HEK293 (cell line): ENCODE measurements at regions not wholly inside any gene's neighbourhood (a gene's known extent, or its start where the extent isn't known, plus 50 kb on each side); places are given as distances from the start of the nearest gene placed in this dataset.

Experiments
- CTCF ChIA-PET: fragments of 350-600 bp; formaldehyde crosslinking; extraction: SDS; loops from one replicate; lab custom pipeline; 2021; ENCODE audit warnings: antibody characterized with exemption; lab: Yijun Ruan, JAX
- POLR2A ChIA-PET: fragments of 300-600 bp; formaldehyde crosslinking; extraction: SDS; loops from one replicate; lab custom pipeline; 2020; ENCODE audit warnings: antibody characterized with exemption, inconsistent platforms; lab: Yijun Ruan, JAX
- H3K27ac ChIP-seq: fragments of 200-500 bp; sonication (Bioruptor generic); 2 replicates; pipeline ENCODE4 v1.5.1; 2014; ENCODE audit warnings: low read depth, low read length, control low read depth, inconsistent platforms; ENCODE audit errors: extremely low read depth
- H3K36me3 ChIP-seq, 2 experiments: fragments of 200-500 bp in 1 of 2; sonication (Bioruptor generic) in 1 of 2; 1 replicate in 1 of 2; 2 replicates in 1 of 2; pipeline ENCODE4 v1.5.1; 2014 to 2017; ENCODE audit warnings: inconsistent platforms in 2 of 2, low read length in 2 of 2; ENCODE audit not compliant: control insufficient read depth in 2 of 2, insufficient read depth in 1 of 2
- H3K4me1 ChIP-seq: fragments of 200-500 bp; sonication (Bioruptor generic); 2 replicates; pipeline ENCODE4 v1.5.1; 2014; ENCODE audit warnings: mild to moderate bottlenecking, low read length, inconsistent platforms; ENCODE audit not compliant: control insufficient read depth, insufficient read depth
- H3K4me3 ChIP-seq: 2 replicates; pipeline ENCODE4 v1.5.1; 2011; ENCODE audit warnings: low read depth, mild to moderate bottlenecking, control low read depth, low read length, moderate library complexity
- H3K9me3 ChIP-seq: fragments of 200-500 bp; sonication (Bioruptor generic); 2 replicates; pipeline ENCODE4 v1.5.1; 2014; ENCODE audit warnings: low read depth, low read length, inconsistent platforms; ENCODE audit not compliant: control insufficient read depth, insufficient read depth
- KLF16 ChIP-seq: fragments of 450-650 bp; formaldehyde crosslinking; IDR thresholded peaks from 2 replicates; pipeline ENCODE4 v1.5.1; 2017; ENCODE audit warnings: missing biosample characterization, missing genetic modification characterization
- SCRT1 ChIP-seq: fragments of 450-650 bp; formaldehyde crosslinking; IDR thresholded peaks from 2 replicates; pipeline ENCODE4 v1.5.1; 2016; ENCODE audit warnings: missing biosample characterization, missing genetic modification characterization, borderline replicate concordance
- ZBTB8A ChIP-seq: fragments of 450-650 bp; formaldehyde crosslinking; IDR thresholded peaks from 2 replicates; pipeline ENCODE4 v1.5.1; 2016; ENCODE audit warnings: missing biosample characterization, missing genetic modification characterization
- ZNF214 ChIP-seq: fragments of 450-650 bp; formaldehyde crosslinking; IDR thresholded peaks from 2 replicates; pipeline ENCODE4 v1.5.1; 2017; ENCODE audit warnings: missing biosample characterization, mild to moderate bottlenecking, missing genetic modification characterization, borderline replicate concordance
- ZNF391 ChIP-seq: fragments of 450-650 bp; formaldehyde crosslinking; IDR thresholded peaks from 2 replicates; pipeline ENCODE4 v1.5.1; 2016; ENCODE audit warnings: low read depth, missing biosample characterization, missing genetic modification characterization, borderline replicate concordance
- ZNF394 ChIP-seq: fragments of 450-650 bp; formaldehyde crosslinking; IDR thresholded peaks from 2 replicates; pipeline ENCODE4 v1.5.1; 2016; ENCODE audit warnings: missing biosample characterization, missing genetic modification characterization, mild to moderate bottlenecking, moderate library complexity, borderline replicate concordance
- ZNF398 ChIP-seq: fragments of 450-650 bp; formaldehyde crosslinking; IDR thresholded peaks from 2 replicates; pipeline ENCODE4 v1.5.1; 2017; ENCODE audit warnings: missing biosample characterization, missing genetic modification characterization
- ZNF433 ChIP-seq: fragments of 450-650 bp; formaldehyde crosslinking; IDR thresholded peaks from 2 replicates; pipeline ENCODE4 v1.5.1; 2016; ENCODE audit warnings: missing biosample characterization, missing genetic modification characterization, low read depth
- ZNF449 ChIP-seq: fragments of 450-650 bp; formaldehyde crosslinking; IDR thresholded peaks from 2 replicates; pipeline ENCODE4 v1.5.1; 2017; ENCODE audit warnings: missing biosample characterization, mild to moderate bottlenecking, missing genetic modification characterization, moderate library complexity
- ZNF473 ChIP-seq: fragments of 450-650 bp; formaldehyde crosslinking; IDR thresholded peaks from 2 replicates; pipeline ENCODE4 v1.5.1; 2017; ENCODE audit warnings: missing biosample characterization, missing genetic modification characterization
- ZNF510 ChIP-seq: fragments of 450-650 bp; formaldehyde crosslinking; IDR thresholded peaks from 2 replicates; pipeline ENCODE4 v1.5.1; 2018; ENCODE audit warnings: mild to moderate bottlenecking, missing genetic modification characterization, missing biosample characterization; ENCODE audit not compliant: insufficient replicate concordance
- ZNF513 ChIP-seq: fragments of 450-650 bp; IDR thresholded peaks from 2 replicates; pipeline ENCODE4 v1.5.1; 2018; ENCODE audit warnings: missing biosample characterization, missing genetic modification characterization
- ZNF548 ChIP-seq: fragments of 450-650 bp; formaldehyde crosslinking; IDR thresholded peaks from 2 replicates; pipeline ENCODE4 v1.5.1; 2016; ENCODE audit warnings: missing biosample characterization, missing genetic modification characterization
- ZNF549 ChIP-seq: fragments of 450-650 bp; IDR thresholded peaks from 2 replicates; pipeline ENCODE4 v1.5.1; 2018; ENCODE audit warnings: missing biosample characterization, missing genetic modification characterization, mild to moderate bottlenecking, inconsistent platforms, moderate library complexity
- ZNF571 ChIP-seq: fragments of 450-650 bp; formaldehyde crosslinking; IDR thresholded peaks from 2 replicates; pipeline ENCODE4 v1.5.0; 2017; ENCODE audit warnings: missing biosample characterization, missing genetic modification characterization
- ZNF585B ChIP-seq: fragments of 450-650 bp; formaldehyde crosslinking; IDR thresholded peaks from 2 replicates; pipeline ENCODE4 v1.5.1; 2016; ENCODE audit warnings: missing biosample characterization, missing genetic modification characterization
- ZNF704 ChIP-seq: fragments of 450-650 bp; formaldehyde crosslinking; IDR thresholded peaks from 2 replicates; pipeline ENCODE4 v1.5.1; 2016; ENCODE audit warnings: missing biosample characterization, missing genetic modification characterization
- ZNF837 ChIP-seq: fragments of 450-650 bp; formaldehyde crosslinking; IDR thresholded peaks from 2 replicates; pipeline ENCODE4 v1.5.1; 2016; ENCODE audit warnings: missing biosample characterization, missing genetic modification characterization
- ZNF843 ChIP-seq: fragments of 450-650 bp; formaldehyde crosslinking; IDR thresholded peaks from 2 replicates; pipeline ENCODE4 v1.5.1; 2016; ENCODE audit warnings: missing biosample characterization, missing genetic modification characterization
- ZSCAN23 ChIP-seq: fragments of 450-650 bp; formaldehyde crosslinking; IDR thresholded peaks from 2 replicates; pipeline ENCODE4 v1.5.1; 2016; ENCODE audit warnings: missing biosample characterization, missing genetic modification characterization
- TF ChIP-seq, protein P1 (sequence below): fragments of 450-650 bp; formaldehyde crosslinking; IDR thresholded peaks from 2 replicates; pipeline ENCODE4 v1.5.1; 2016; ENCODE audit warnings: missing biosample characterization, missing genetic modification characterization
- TF ChIP-seq, protein P2 (sequence below): fragments of 450-650 bp; formaldehyde crosslinking; IDR thresholded peaks from 2 replicates; pipeline ENCODE4 v1.5.1; 2016; ENCODE audit warnings: missing biosample characterization, missing genetic modification characterization
- TF ChIP-seq, protein P3 (sequence below): fragments of 450-650 bp; formaldehyde crosslinking; IDR thresholded peaks from 2 replicates; pipeline ENCODE4 v1.5.1; 2017; ENCODE audit warnings: missing biosample characterization, missing genetic modification characterization

DNA sequence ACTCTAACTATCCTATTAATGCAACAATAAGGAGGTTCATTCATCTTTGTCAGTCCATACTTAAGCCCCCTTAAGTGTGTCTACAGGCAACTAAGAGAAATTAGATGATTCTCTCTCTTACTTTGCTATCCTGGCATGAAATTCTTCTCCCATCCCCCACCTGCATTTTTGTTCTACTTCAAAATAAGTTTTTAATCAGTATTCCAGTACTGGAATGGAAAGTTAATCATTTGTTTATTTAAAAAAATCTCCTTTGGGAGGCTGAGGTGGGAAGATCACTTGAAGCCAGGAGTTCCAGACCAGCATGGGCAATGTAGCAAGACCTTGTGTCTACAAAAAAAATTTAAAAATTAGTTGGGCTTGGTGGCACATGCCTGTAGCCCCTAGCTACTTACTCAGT, 222.1 kb downstream of the MZT1 start:
- Histone ChIP-seq H3K36me3 (no peaks in the 10 kb centered on the region), H3K4me3 (no peak overlapping the region), H3K9me3 (no peaks in the 10 kb centered on the region), H3K4me1 (no peaks in the 10 kb centered on the region), H3K27ac (no peak overlapping the region)
- ChIA-PET POLR2A (no interaction called here), CTCF (no interaction called here)
- TF ChIP-seq ZBTB8A (tag by site-specific recombination) (no peak), ZNF571 (tag by site-specific recombination) (no peak), ZNF510 (tag by site-specific recombination) (no peak), ZNF391 (tag by site-specific recombination) (no peak), ZNF513 (tag by site-specific recombination) (no peak), SCRT1 (no peak), ZNF473 (no peak), ZNF837 (no peak), ZNF704 (no peak), ZNF549 (tag by site-specific recombination) (no peak), ZNF433 (tag by site-specific recombination) (no peak), ZNF394 (no peak)
- TF ChIP-seq, protein P1, sequence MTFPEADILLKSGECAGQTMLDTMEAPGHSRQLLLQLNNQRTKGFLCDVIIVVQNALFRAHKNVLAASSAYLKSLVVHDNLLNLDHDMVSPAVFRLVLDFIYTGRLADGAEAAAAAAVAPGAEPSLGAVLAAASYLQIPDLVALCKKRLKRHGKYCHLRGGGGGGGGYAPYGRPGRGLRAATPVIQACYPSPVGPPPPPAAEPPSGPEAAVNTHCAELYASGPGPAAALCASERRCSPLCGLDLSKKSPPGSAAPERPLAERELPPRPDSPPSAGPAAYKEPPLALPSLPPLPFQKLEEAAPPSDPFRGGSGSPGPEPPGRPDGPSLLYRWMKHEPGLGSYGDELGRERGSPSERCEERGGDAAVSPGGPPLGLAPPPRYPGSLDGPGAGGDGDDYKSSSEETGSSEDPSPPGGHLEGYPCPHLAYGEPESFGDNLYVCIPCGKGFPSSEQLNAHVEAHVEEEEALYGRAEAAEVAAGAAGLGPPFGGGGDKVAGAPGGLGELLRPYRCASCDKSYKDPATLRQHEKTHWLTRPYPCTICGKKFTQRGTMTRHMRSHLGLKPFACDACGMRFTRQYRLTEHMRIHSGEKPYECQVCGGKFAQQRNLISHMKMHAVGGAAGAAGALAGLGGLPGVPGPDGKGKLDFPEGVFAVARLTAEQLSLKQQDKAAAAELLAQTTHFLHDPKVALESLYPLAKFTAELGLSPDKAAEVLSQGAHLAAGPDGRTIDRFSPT (tag by site-specific recombination): no peak
- TF ChIP-seq, all 188 proteins: peak for 0

DNA sequence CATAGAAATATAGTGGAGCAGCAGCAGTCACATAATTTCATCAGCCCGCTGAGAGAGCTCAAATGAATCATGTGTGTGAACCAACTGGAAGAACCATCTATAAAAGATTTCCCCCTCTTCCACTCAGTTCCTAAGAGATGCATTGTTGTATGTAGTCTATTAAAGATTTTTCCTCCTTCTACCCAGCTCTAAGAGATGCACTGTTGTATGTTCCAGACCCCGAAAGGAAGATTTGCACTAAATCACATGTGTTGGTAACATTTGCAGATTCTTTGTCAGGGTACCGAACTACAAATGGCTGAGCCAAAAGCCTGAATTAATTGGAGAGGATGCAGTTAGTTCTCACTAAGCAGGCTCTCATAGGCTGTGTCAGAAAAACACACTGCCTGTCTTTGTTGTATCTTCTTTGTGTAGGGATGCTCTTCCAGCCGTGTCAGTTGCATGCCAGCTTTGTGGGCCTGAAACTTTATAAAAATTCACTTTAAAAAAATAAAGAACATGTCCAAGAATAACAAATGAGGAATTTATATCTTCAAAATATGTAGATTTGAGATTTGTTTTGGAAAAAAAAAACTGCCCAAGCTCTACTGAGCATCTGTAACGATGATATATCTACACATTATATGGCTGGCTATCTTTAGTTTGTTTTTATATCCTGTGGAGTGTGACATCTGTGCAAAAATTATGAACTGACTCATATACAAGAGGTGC, 223.1 kb downstream of the MZT1 start:
- ChIA-PET POLR2A (no interaction called here), CTCF (no interaction called here)
- no peaks in the 10 kb centered on the region for H3K36me3 ChIP-seq
- H3K27ac ChIP-seq: no peak overlapping the region
- no peak overlapping the region for H3K4me3 ChIP-seq
- no peaks in the 10 kb centered on the region for H3K9me3 ChIP-seq
- no peaks in the 10 kb centered on the region for H3K4me1 ChIP-seq
- TF ChIP-seq ZNF585B (no peak), ZNF843 (tag by site-specific recombination) (no peak), ZNF398 (tag by site-specific recombination) (no peak), KLF16 (tag by site-specific recombination) (no peak), ZNF214 (tag by site-specific recombination) (no peak), ZNF548 (tag by site-specific recombination) (no peak), ZSCAN23 (tag by site-specific recombination) (no peak), ZNF449 (tag by site-specific recombination) (no peak)
- TF ChIP-seq, protein P2, sequence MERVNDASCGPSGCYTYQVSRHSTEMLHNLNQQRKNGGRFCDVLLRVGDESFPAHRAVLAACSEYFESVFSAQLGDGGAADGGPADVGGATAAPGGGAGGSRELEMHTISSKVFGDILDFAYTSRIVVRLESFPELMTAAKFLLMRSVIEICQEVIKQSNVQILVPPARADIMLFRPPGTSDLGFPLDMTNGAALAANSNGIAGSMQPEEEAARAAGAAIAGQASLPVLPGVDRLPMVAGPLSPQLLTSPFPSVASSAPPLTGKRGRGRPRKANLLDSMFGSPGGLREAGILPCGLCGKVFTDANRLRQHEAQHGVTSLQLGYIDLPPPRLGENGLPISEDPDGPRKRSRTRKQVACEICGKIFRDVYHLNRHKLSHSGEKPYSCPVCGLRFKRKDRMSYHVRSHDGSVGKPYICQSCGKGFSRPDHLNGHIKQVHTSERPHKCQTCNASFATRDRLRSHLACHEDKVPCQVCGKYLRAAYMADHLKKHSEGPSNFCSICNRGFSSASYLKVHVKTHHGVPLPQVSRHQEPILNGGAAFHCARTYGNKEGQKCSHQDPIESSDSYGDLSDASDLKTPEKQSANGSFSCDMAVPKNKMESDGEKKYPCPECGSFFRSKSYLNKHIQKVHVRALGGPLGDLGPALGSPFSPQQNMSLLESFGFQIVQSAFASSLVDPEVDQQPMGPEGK: no peak
- TF ChIP-seq, protein P3, sequence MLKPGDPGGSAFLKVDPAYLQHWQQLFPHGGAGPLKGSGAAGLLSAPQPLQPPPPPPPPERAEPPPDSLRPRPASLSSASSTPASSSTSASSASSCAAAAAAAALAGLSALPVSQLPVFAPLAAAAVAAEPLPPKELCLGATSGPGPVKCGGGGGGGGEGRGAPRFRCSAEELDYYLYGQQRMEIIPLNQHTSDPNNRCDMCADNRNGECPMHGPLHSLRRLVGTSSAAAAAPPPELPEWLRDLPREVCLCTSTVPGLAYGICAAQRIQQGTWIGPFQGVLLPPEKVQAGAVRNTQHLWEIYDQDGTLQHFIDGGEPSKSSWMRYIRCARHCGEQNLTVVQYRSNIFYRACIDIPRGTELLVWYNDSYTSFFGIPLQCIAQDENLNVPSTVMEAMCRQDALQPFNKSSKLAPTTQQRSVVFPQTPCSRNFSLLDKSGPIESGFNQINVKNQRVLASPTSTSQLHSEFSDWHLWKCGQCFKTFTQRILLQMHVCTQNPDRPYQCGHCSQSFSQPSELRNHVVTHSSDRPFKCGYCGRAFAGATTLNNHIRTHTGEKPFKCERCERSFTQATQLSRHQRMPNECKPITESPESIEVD (tag by site-specific recombination): no peak
